ENCODE measurements at regions not wholly inside any gene's neighbourhood (a gene's known extent, or its start where the extent isn't known, plus 50 kb on each side); places are given as distances from the start of the nearest gene placed in this dataset.

GRCh38 chr6:134111726-134112125 lies 59.3 kb upstream of the SLC2A12 start:
- dilution Hi-C loops (cut with MboI; ENCODE audit: extremely low pct_ligation_motif_present, low sequenced_read_pairs), result no loop called here
- H4K20me1 ChIP-seq (ENCODE audit: control insufficient read depth, extremely low read depth, insufficient read depth, low read length), result no peaks in the 10 kb centered on the region
- no peak for FAIRE-seq

GRCh38 chr6:134111062-134111677 lies 58.7 kb upstream of the SLC2A12 start:
- Histone ChIP-seq H2AFZ (ENCODE audit: control insufficient read depth, low read length) (no peak overlapping the region), H4K20me1 (ENCODE audit: control insufficient read depth, extremely low read depth, insufficient read depth, low read length) (no peaks in the 10 kb centered on the region), H3K9ac (ENCODE audit: control insufficient read depth, extremely low read depth, insufficient read depth, low read length) (no peak overlapping the region), H3K27me3 (ENCODE audit: control insufficient read depth, extremely low read depth, insufficient read depth, low read length) (peaks cover 6% of the 10 kb centered on the region), H3K4me1 (ENCODE audit: control insufficient read depth, extremely low read depth, insufficient read depth, low read length) (no peaks in the 10 kb centered on the region), H3K4me3 (ENCODE audit: control insufficient read depth in 2 of 3, extremely low read depth in 1 of 3, insufficient read depth in 2 of 3, low read depth in 1 of 3, low read length in 3 of 3) (no peak overlapping the region), H3K36me3 (ENCODE audit: control insufficient read depth in 2 of 2, extremely low read depth in 1 of 2, insufficient read depth in 2 of 2, low read length in 2 of 2) (no peaks in the 10 kb centered on the region), H3K79me2 (ENCODE audit: control insufficient read depth, insufficient read depth, low read length) (no peaks in the 10 kb centered on the region), H3K4me2 (ENCODE audit: control insufficient read depth, extremely low read depth, insufficient read depth, low read depth, low read length) (no peak overlapping the region), H3K9me3 (ENCODE audit: control insufficient read depth, low read depth, low read length) (no peaks in the 10 kb centered on the region), H3K9me1 (ENCODE audit: control insufficient read depth, extremely low read depth, insufficient read depth, low read length) (no peaks in the 10 kb centered on the region), H3K27ac (ENCODE audit: control insufficient read depth, insufficient read depth, low read length) (no peak overlapping the region)
- dilution Hi-C loops (cut with MboI; ENCODE audit: extremely low pct_ligation_motif_present, low sequenced_read_pairs), result no loop called here
- TF ChIP-seq CTCF (optimal IDR thresholded peaks at IDR 0.05 in 1 of 3, IDR thresholded peaks at IDR 0.05 in 1 of 3, conservative IDR thresholded peaks at IDR 0.05 in 1 of 3; ENCODE audit: extremely low read depth in 1 of 3, insufficient read depth in 2 of 3, low read length in 3 of 3), result peak; percentile 84 to 90 (median 89)
- TF ChIP-seq EZH2 (IDR thresholded peaks at IDR 0.05; ENCODE audit: low read length), result no peak
- peak; percentile 23 for FAIRE-seq
- DNase-seq (ENCODE audit: low read depth, low spot score), result peak; percentile 54

More at GRCh38 chr6:134111726-134112125, 59.3 kb upstream of the SLC2A12 start:
- Histone ChIP-seq H3K36me3 (ENCODE audit: control insufficient read depth in 2 of 2, extremely low read depth in 1 of 2, insufficient read depth in 2 of 2, low read length in 2 of 2) (no peaks in the 10 kb centered on the region), H3K4me3 (ENCODE audit: control insufficient read depth in 2 of 3, extremely low read depth in 1 of 3, insufficient read depth in 2 of 3, low read depth in 1 of 3, low read length in 3 of 3) (no peak overlapping the region), H3K79me2 (ENCODE audit: control insufficient read depth, insufficient read depth, low read length) (no peaks in the 10 kb centered on the region), H3K27me3 (ENCODE audit: control insufficient read depth, extremely low read depth, insufficient read depth, low read length) (peaks cover 6% of the 10 kb centered on the region), H3K4me1 (ENCODE audit: control insufficient read depth, extremely low read depth, insufficient read depth, low read length) (no peaks in the 10 kb centered on the region), H3K9ac (ENCODE audit: control insufficient read depth, extremely low read depth, insufficient read depth, low read length) (no peak overlapping the region), H3K4me2 (ENCODE audit: control insufficient read depth, extremely low read depth, insufficient read depth, low read depth, low read length) (no peak overlapping the region), H3K27ac (ENCODE audit: control insufficient read depth, insufficient read depth, low read length) (no peak overlapping the region), H3K9me1 (ENCODE audit: control insufficient read depth, extremely low read depth, insufficient read depth, low read length) (no peaks in the 10 kb centered on the region), H3K9me3 (ENCODE audit: control insufficient read depth, low read depth, low read length) (no peaks in the 10 kb centered on the region), H2AFZ (ENCODE audit: control insufficient read depth, low read length) (no peak overlapping the region)
- no peak for TF ChIP-seq EZH2 (IDR thresholded peaks at IDR 0.05; ENCODE audit: low read length)
- no peak for TF ChIP-seq CTCF (optimal IDR thresholded peaks at IDR 0.05 in 1 of 3, IDR thresholded peaks at IDR 0.05 in 1 of 3, conservative IDR thresholded peaks at IDR 0.05 in 1 of 3; ENCODE audit: extremely low read depth in 1 of 3, insufficient read depth in 2 of 3, low read length in 3 of 3)
- no peak for DNase-seq (ENCODE audit: low read depth, low spot score)
